Activated CD4-positive, alpha-beta T cell treated with anti-CD3 and anti-CD28 coated beads, Interleukin-2, amount 10 ng/mL, durations not matched to agents 24 days and 14 days (primary cell): ENCODE measurements at regions not wholly inside any gene's neighbourhood (a gene's known extent, or its start where the extent isn't known, plus 50 kb on each side); places are given as distances from the start of the nearest gene placed in this dataset.
A peak's percentile ranks its signal among the peaks of the same experiment; 100 is the strongest.
"Not testable (repeated sequence)": the region's sequence is repeated elsewhere in the genome, so short reads cannot be mapped to it uniquely, and the experiment has no call there.

Experiments
- DNase-seq: peaks from one replicate; pipeline ENCODE4 v3.0.0; 2022
- H3K27ac Mint-ChIP-seq: one replicate; pipeline ENCODE4 v1.8.0; 2022; ENCODE audit warnings: mild to moderate bottlenecking, mixed read lengths
- H3K27me3 Mint-ChIP-seq: one replicate; pipeline ENCODE4 v1.8.0; 2022; ENCODE audit warnings: mixed read lengths
- H3K36me3 Mint-ChIP-seq: one replicate; pipeline ENCODE4 v1.8.0; 2022; ENCODE audit warnings: low read depth, mild to moderate bottlenecking, mixed read lengths
- H3K4me1 Mint-ChIP-seq: one replicate; pipeline ENCODE4 v1.8.0; 2021; ENCODE audit warnings: mixed read lengths
- H3K4me3 Mint-ChIP-seq: one replicate; pipeline ENCODE4 v1.8.0; 2022; ENCODE audit warnings: mild to moderate bottlenecking, moderate library complexity, mixed read lengths
- H3K9me3 Mint-ChIP-seq: one replicate; pipeline ENCODE4 v1.8.0; 2021; ENCODE audit warnings: mixed read lengths
- intact Hi-C: fragments of 100-400 bp; cut with micrococcal nuclease; formaldehyde crosslinking; loops from one replicate; pipeline ENCODE4 v1.15.1; 2023

DNA sequence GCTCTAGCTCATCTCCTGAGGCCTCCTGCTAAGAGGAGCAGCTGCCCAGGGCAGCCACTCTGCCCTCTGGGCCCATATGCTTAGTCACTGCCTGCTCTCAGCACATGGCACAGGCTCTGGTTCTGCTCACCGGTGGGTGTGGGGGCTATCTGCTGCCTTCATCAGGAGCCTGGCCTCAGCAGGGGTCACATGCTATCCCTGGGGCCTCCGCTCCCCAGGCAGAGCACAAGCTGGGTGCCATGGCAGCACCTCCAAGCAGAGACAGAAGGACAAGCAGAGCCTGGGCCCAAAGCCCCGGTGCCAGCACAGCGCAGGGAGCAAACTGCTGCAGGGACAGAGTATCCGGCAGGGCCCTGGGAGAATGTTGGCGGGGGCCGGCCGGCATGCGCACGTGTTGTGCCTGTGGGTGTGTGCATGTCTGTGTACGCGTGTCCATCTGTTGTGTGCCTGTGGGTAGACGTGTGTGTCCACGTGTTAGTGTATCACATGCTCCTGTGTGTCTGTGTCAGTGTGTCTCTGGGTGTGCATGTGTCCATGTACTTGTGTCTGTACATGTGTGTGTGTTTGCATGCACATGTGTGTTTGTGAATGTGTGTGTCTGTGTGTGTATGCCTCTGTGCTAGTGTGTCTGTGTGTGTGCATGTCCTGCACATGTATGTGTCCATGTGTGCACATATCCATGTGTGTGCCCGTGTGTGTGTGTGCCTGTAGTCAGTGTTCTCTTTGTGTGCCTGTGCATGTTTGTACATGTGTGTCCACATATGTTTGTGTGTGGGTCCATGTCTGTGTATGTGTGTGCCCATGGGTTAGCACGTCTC lies 326.9 kb downstream of the TMEM121 start:
- no peak overlapping the region for H3K4me3 Mint-ChIP-seq
- DNase-seq: peak; percentile 48
- peaks cover 7% of the 10 kb centered on the region for H3K4me1 Mint-ChIP-seq
- peaks cover 8% of the 10 kb centered on the region for H3K36me3 Mint-ChIP-seq
- no peaks in the 10 kb centered on the region for H3K27me3 Mint-ChIP-seq
- no peaks in the 10 kb centered on the region for H3K9me3 Mint-ChIP-seq
- intact Hi-C loops: no loop called here
- H3K27ac Mint-ChIP-seq: no peak overlapping the region

GRCh38 chr14:105853907-105854599 lies 327.7 kb downstream of the TMEM121 start:
- Mint-ChIP-seq H3K27me3 (no peaks in the 10 kb centered on the region), H3K4me3 (no peak overlapping the region)
- intact Hi-C loops: no loop called here

DNA sequence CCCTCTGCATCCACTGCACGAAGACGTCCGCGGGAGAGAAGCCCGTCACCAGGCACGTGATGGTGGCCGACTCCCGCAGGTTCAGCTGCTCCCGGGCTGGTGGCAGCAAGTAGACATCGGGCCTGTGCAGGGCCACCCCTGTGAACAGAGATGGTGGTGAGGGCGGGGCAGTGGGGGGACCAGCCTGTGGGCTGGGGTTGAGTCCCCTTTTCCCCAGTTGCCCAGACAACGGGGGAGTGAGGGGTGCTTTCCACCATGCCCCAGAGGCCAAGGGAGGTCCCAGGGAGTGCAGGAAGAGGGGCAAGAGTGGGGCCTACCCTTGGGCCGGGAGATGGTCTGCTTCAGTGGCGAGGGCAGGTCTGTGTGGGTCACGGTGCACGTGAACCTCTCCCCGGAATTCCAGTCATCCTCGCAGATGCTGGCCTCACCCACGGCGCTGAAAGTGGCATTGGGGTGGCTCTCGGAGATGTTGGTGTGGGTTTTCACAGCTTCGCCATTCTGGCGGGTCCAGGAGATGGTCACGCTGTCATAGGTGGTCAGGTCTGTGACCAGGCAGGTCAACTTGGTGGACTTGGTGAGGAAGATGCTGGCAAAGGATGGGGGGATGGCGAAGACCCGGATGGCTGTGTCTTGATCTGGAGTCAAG lies 328.3 kb downstream of the TMEM121 start:
- H3K36me3 Mint-ChIP-seq: peaks cover 8% of the 10 kb centered on the region
- no peaks in the 10 kb centered on the region for H3K9me3 Mint-ChIP-seq
- H3K27me3 Mint-ChIP-seq: no peaks in the 10 kb centered on the region
- no peak for DNase-seq
- H3K27ac Mint-ChIP-seq: no peak overlapping the region
- no peak overlapping the region for H3K4me3 Mint-ChIP-seq
- intact Hi-C loops: no loop called here
- peaks cover 13% of the 10 kb centered on the region for H3K4me1 Mint-ChIP-seq

More at GRCh38 chr14:105853907-105854599, 327.7 kb downstream of the TMEM121 start:
- Mint-ChIP-seq H3K4me1 (peaks cover 13% of the 10 kb centered on the region), H3K9me3 (no peaks in the 10 kb centered on the region), H3K27ac (no peak overlapping the region), H3K36me3 (peaks cover 8% of the 10 kb centered on the region)
- DNase-seq: no peak

DNA sequence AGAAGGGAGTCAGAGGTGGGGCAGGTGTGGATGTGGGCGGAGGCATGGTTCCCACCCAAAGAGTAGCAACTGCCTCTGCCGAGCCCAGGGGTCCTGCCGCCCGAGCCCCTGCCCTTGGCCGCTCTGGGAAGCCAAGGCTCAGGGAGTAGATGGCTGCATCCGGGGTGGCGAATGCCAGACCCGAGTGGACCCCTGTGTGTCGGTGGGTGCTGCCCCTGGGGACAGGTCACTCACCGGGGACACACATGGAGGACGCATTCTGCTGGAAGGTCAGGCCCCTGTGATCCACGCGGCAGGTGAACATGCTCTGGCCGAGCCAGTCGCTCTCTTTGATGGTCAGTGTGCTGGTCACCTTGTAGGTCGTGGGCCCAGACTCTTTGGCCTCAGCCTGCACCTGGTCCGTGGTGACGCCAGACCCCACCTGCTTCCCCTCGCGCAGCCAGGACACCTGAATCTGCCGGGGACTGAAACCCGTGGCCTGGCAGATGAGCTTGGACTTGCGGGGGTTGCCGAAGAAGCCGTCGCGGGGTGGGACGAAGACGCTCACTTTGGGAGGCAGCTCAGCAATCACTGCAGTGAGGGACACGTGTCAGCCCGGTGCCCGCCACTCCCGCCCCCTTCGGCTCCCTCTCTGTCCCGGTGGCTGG lies 329.0 kb downstream of the TMEM121 start:
- Mint-ChIP-seq H3K36me3 (peaks cover 10% of the 10 kb centered on the region), H3K4me3 (peak overlapping the region; percentile 51), H3K9me3 (no peaks in the 10 kb centered on the region), H3K4me1 (peaks cover 17% of the 10 kb centered on the region), H3K27ac (no peak overlapping the region), H3K27me3 (no peaks in the 10 kb centered on the region)
- intact Hi-C loops: no loop called here
- no peak for DNase-seq

GRCh38 chr14:105855893-105856675 lies 329.7 kb downstream of the TMEM121 start:
- DNase-seq: no peak
- H3K9me3 Mint-ChIP-seq: no peaks in the 10 kb centered on the region
- peaks cover 24% of the 10 kb centered on the region for H3K4me1 Mint-ChIP-seq
- H3K27me3 Mint-ChIP-seq: no peaks in the 10 kb centered on the region
- intact Hi-C loops: no loop called here
- H3K4me3 Mint-ChIP-seq: peak overlapping the region; percentile 51
- H3K36me3 Mint-ChIP-seq: peaks cover 10% of the 10 kb centered on the region
- peak overlapping the region; percentile 73 for H3K27ac Mint-ChIP-seq

- peaks cover 31% of the 10 kb centered on the region for H3K4me1 Mint-ChIP-seq
- intact Hi-C loops: no loop called here
- no peaks in the 10 kb centered on the region for H3K9me3 Mint-ChIP-seq
- peak overlapping the region; percentile 64 for H3K4me3 Mint-ChIP-seq
- H3K27ac Mint-ChIP-seq: peak overlapping the region; percentile 73
- H3K27me3 Mint-ChIP-seq: no peaks in the 10 kb centered on the region
- DNase-seq: no peak
- peaks cover 10% of the 10 kb centered on the region for H3K36me3 Mint-ChIP-seq
Observed at GRCh38 chr14:105856676-105857219, 330.4 kb downstream of the TMEM121 start.

GRCh38 chr14:105857220-105857825 lies 330.9 kb downstream of the TMEM121 start:
- peaks cover 37% of the 10 kb centered on the region for H3K4me1 Mint-ChIP-seq

DNA sequence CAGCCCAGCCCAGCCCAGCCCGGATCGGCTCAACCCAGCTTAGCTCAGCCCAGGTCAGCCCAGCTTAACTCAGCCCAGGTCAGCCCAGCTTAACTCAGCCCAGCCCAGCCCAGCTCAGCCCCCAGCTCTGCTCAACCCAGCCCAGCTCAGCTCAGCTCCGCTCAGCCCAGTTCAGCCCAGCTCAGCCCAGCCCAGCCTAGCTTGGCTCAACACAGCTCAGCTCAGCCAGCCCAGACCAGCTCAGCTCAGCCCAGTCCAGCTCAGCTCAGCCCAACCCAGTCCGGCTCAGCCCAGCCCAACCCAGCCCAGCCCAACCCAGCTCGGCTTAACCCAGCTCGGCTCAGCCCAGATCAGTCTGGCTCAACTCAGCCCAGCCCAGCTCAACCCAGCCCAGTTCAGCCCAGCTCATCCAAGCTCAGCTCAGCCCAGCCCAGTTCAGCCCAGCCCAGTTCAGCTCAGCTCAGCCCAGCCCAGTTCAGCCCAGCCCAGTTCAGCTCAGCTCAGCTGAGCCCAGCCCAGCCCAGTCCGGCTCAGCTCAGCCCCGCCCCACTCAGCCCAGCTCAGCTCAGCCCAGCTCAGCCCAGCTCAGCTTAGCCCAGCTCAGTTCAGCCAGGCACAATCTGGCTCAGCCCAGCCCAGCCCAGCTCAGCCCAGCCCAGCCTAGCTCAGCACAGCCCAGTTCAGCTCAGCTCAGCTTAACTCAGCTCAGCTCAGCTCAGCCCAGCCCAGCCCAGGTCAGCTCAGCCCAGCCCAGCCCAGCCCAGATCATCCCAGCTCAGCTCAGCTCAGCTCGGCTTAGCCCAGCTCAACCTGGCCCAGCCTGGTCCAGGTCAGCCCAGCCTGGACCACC lies 331.7 kb downstream of the TMEM121 start:
- Mint-ChIP-seq H3K9me3 (no peaks in the 10 kb centered on the region), H3K4me3 (peak overlapping the region; percentile 76), H3K36me3 (peaks cover 10% of the 10 kb centered on the region), H3K27me3 (peaks cover 3% of the 10 kb centered on the region), H3K27ac (peak overlapping the region; percentile 79), H3K4me1 (peaks cover 43% of the 10 kb centered on the region)
- intact Hi-C loops: no loop called here
- peak; percentile 80 for DNase-seq

More at GRCh38 chr14:105857220-105857825, 330.9 kb downstream of the TMEM121 start:
- Mint-ChIP-seq H3K36me3 (peaks cover 10% of the 10 kb centered on the region), H3K4me3 (peak overlapping the region; percentile 64), H3K9me3 (no peaks in the 10 kb centered on the region), H3K27ac (peak overlapping the region; percentile 79), H3K27me3 (no peaks in the 10 kb centered on the region)
- peak; percentile 73 for DNase-seq
- intact Hi-C loops: no loop called here

GRCh38 chr14:105858676-105859025 lies 332.3 kb downstream of the TMEM121 start:
- H3K36me3 Mint-ChIP-seq: peaks cover 6% of the 10 kb centered on the region
- peak overlapping the region; percentile 79 for H3K27ac Mint-ChIP-seq
- H3K4me1 Mint-ChIP-seq: peaks cover 45% of the 10 kb centered on the region
- intact Hi-C loops: no loop called here
- peak; percentile 58 for DNase-seq
- peaks cover 3% of the 10 kb centered on the region for H3K27me3 Mint-ChIP-seq
- H3K4me3 Mint-ChIP-seq: peak overlapping the region; percentile 76
- H3K9me3 Mint-ChIP-seq: no peaks in the 10 kb centered on the region

DNA sequence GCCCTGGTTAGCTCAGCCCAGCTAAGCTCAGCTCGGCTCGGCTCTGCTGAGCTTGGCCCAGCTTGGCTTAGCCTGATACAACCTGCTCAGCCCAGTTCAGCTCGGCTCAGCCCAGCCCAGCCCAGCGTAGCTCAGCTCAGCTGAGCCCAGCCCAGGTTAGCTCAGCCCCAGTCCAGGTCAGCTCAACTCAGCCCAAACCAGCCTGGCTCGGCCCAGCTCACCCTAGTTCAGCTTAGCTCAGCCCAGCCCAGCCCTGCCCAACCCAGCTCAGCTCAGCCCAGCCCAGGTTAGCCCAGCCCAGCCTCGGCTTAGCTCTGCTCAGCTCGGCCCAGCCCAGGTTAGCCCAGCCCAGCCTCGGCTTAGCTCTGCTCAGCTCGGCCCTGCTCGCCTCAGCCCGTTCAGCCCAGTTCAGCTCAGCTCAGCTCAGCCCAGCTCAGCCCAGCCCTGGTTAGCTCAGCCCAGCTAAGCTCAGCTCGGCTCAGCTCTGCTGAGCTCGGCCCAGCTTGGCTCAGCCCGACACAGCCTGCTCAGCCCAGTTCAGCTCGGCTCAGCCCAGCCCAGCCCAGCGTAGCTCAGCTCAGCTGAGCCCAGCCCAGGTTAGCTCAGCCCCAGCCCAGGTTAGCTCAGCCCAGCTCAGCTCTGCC lies 332.8 kb downstream of the TMEM121 start:
- H3K27me3 Mint-ChIP-seq, H3K9me3 Mint-ChIP-seq, H3K36me3 Mint-ChIP-seq, DNase-seq, intact Hi-C loops: not testable (repeated sequence)
- Mint-ChIP-seq H3K4me1 (peaks cover 45% of the 10 kb centered on the region), H3K4me3 (peak overlapping the region; percentile 76), H3K27ac (peak overlapping the region; percentile 85)

GRCh38 chr14:105859717-105860614 lies 333.6 kb downstream of the TMEM121 start:
- Mint-ChIP-seq H3K4me1 (peaks cover 45% of the 10 kb centered on the region), H3K27me3 (peaks cover 3% of the 10 kb centered on the region), H3K36me3 (peaks cover 3% of the 10 kb centered on the region), H3K4me3 (peak overlapping the region; percentile 76), H3K9me3 (no peaks in the 10 kb centered on the region), H3K27ac (peak overlapping the region; percentile 85)
- intact Hi-C loops: loop anchor here (5.0 kb wide), 1 partner anchor 152 kb away; no protein-coding TSS in a partner anchor
- DNase-seq: peak; percentile 82
